Testis (tissue), 2 donors: ENCODE measurements at regions not wholly inside any gene's neighbourhood (a gene's known extent, or its start where the extent isn't known, plus 50 kb on each side); places are given as distances from the start of the nearest gene placed in this dataset.

Source experiments
- DNase-seq: peaks from one replicate; pipeline ENCODE4 v3.0.0-alpha.2; 2019
- H3K27ac ChIP-seq, 2 donors: fragments of 200-600 bp; sonication (generic); one replicate each; pipeline ENCODE4 v1.5.1; 2019
- H3K27me3 ChIP-seq: fragments of 200-600 bp; sonication (generic); one replicate; pipeline ENCODE4 v1.5.1; 2019
- H3K36me3 ChIP-seq: fragments of 200-600 bp; sonication (generic); one replicate; pipeline ENCODE4 v1.5.1; 2017; ENCODE audit warnings: low read depth; ENCODE audit errors: missing control alignments
- H3K4me1 ChIP-seq: fragments of 200-600 bp; sonication (generic); one replicate; pipeline ENCODE4 v1.5.1; 2019
- H3K4me3 ChIP-seq, 2 donors: fragments of 200-600 bp; sonication (generic); one replicate each; pipeline ENCODE4 v1.5.1; 2017 to 2019
- H3K9me3 ChIP-seq: fragments of 200-600 bp; sonication (generic); one replicate; pipeline ENCODE4 v1.5.1; 2017
- CTCF ChIP-seq, 3 experiments: fragments of 450-650 bp in 2 of 3; fragments of 200-600 bp in 1 of 3; sonication (generic) in 1 of 3; IDR thresholded peaks; one replicate each; pipeline ENCODE4 v1.5.1; 2016 to 2019; ENCODE audit warnings: antibody characterized with exemption in 3 of 3, mild to moderate bottlenecking in 2 of 3, moderate library complexity in 1 of 3
- POLR2A ChIP-seq: fragments of 450-650 bp; IDR thresholded peaks from one replicate; pipeline ENCODE4 v1.6.1; 2017; ENCODE audit warnings: antibody characterized with exemption, mild to moderate bottlenecking, moderate library complexity
- WGBS, 2 donors: methylation state at CpG; one replicate each; pipeline ENCODE4 v1.1.5; 2018; 5-methylcytosine and 5-hydroxymethylcytosine counted together
- intact Hi-C: fragments of 100-400 bp; cut with DNase I; formaldehyde crosslinking; loops from one replicate; pipeline ENCODE4 v1.15.1; 2023; ENCODE audit warnings: low total_unique reads

GRCh38 chr10:24009115-24009514 is 199.8 kb upstream of the KIAA1217 start:
- TF ChIP-seq POLR2A (no peak), CTCF (IDR thresholded peaks at IDR 0.05) (no peak)
- DNase-seq = no peak
- H3K4me3 ChIP-seq = no peak overlapping the region
- no peaks in the 10 kb centered on the region for H3K36me3 ChIP-seq
- no peaks in the 10 kb centered on the region for H3K9me3 ChIP-seq
- intact Hi-C loops = no loop called here
- H3K27ac ChIP-seq = no peak overlapping the region
- WGBS, 2 donors = 40 to 50% methylated on average over 2 of the region's 2 CpGs
- peaks cover 5% of the 10 kb centered on the region for H3K4me1 ChIP-seq
- H3K27me3 ChIP-seq = no peaks in the 10 kb centered on the region

GRCh38 chr10:24009736-24010135 is 199.2 kb upstream of the KIAA1217 start:
- WGBS, 2 donors = 78 to 91% methylated on average over 1 of the region's 1 CpG
- H3K27ac ChIP-seq = no peak overlapping the region
- no peak for TF ChIP-seq POLR2A
- no peak for TF ChIP-seq CTCF (IDR thresholded peaks at IDR 0.05)
- DNase-seq = no peak
- H3K27me3 ChIP-seq = no peaks in the 10 kb centered on the region
- no peak overlapping the region for H3K4me3 ChIP-seq
- no peaks in the 10 kb centered on the region for H3K36me3 ChIP-seq
- intact Hi-C loops = no loop called here
- H3K9me3 ChIP-seq = no peaks in the 10 kb centered on the region
- H3K4me1 ChIP-seq = peaks cover 5% of the 10 kb centered on the region

GRCh38 chr10:24010436-24010970 is 198.4 kb upstream of the KIAA1217 start:
- DNase-seq = no peak
- Histone ChIP-seq H3K27me3 (no peaks in the 10 kb centered on the region), H3K9me3 (no peaks in the 10 kb centered on the region), H3K4me3 (no peak overlapping the region), H3K27ac (no peak overlapping the region), H3K36me3 (no peaks in the 10 kb centered on the region), H3K4me1 (peaks cover 5% of the 10 kb centered on the region)
- TF ChIP-seq CTCF (IDR thresholded peaks at IDR 0.05) (no peak), POLR2A (no peak)
- intact Hi-C loops = no loop called here
- WGBS, 2 donors = 85 to 86% methylated on average over 4 of the region's 4 CpGs

- DNase-seq = no peak
- TF ChIP-seq POLR2A (no peak), CTCF (IDR thresholded peaks at IDR 0.05) (no peak)
- Histone ChIP-seq H3K36me3 (no peaks in the 10 kb centered on the region), H3K4me1 (peaks cover 5% of the 10 kb centered on the region), H3K4me3 (no peak overlapping the region), H3K9me3 (no peaks in the 10 kb centered on the region), H3K27me3 (no peaks in the 10 kb centered on the region), H3K27ac (no peak overlapping the region)
- intact Hi-C loops = no loop called here
Measured at GRCh38 chr10:24012249-24012803, 196.6 kb upstream of the KIAA1217 start.

- WGBS, 2 donors = 91 to 100% methylated on average over 1 of the region's 1 CpG
- Histone ChIP-seq H3K4me1 (no peaks in the 10 kb centered on the region), H3K27ac (no peak overlapping the region), H3K27me3 (no peaks in the 10 kb centered on the region), H3K9me3 (no peaks in the 10 kb centered on the region), H3K4me3 (no peak overlapping the region), H3K36me3 (no peaks in the 10 kb centered on the region)
- TF ChIP-seq POLR2A = no peak
- TF ChIP-seq CTCF (IDR thresholded peaks at IDR 0.05) = no peak
- no peak for DNase-seq
- intact Hi-C loops = no loop called here
Measured at GRCh38 chr10:24027107-24027506, 181.8 kb upstream of the KIAA1217 start.
